GM23338 (cell line): ENCODE measurements at regions not wholly inside any gene's neighbourhood (a gene's known extent, or its start where the extent isn't known, plus 50 kb on each side); places are given as distances from the start of the nearest gene placed in this dataset.

Source experiments
- ATAC-seq: fragments of 200-7000 bp; cut with Tn5 transposase; 3 replicates; pipeline ENCODE4 v1.9.1; 2020
- DNase-seq: peaks from one replicate; pipeline ENCODE4 v3.0.0-alpha.2; 2015; ENCODE audit warnings: low spot score
- H2AFZ ChIP-seq: fragments of 200-600 bp; sonication (generic); 2 replicates; pipeline ENCODE4 v1.8.0; 2016; ENCODE audit warnings: antibody characterized with exemption, mild to moderate bottlenecking, moderate library complexity
- H3F3A ChIP-seq: fragments of 200-600 bp; sonication (generic); replicated peaks from 2 replicates; pipeline ENCODE4 v1.8.0; 2017; ENCODE audit warnings: antibody characterized with exemption, mixed run types, low read depth
- H3K27ac ChIP-seq: fragments of 200-600 bp; sonication (generic); 2 replicates; pipeline ENCODE4 v1.6.1; 2016; ENCODE audit warnings: low read depth
- H3K27me3 ChIP-seq: fragments of 200-600 bp; sonication (generic); 2 replicates; pipeline ENCODE4 v1.8.0; 2016; ENCODE audit warnings: mild to moderate bottlenecking, mixed run types, moderate library complexity; ENCODE audit not compliant: insufficient read depth
- H3K36me3 ChIP-seq: fragments of 200-600 bp; sonication (generic); 2 replicates; pipeline ENCODE4 v1.8.0; 2016; ENCODE audit warnings: mild to moderate bottlenecking; ENCODE audit not compliant: insufficient read depth
- H3K4me1 ChIP-seq: fragments of 200-600 bp; sonication (generic); 2 replicates; pipeline ENCODE4 v1.8.0; 2016; ENCODE audit warnings: mild to moderate bottlenecking, moderate library complexity; ENCODE audit not compliant: insufficient read depth
- H3K4me2 ChIP-seq: fragments of 200-600 bp; sonication (generic); 2 replicates; pipeline ENCODE4 v1.7.1; 2017; ENCODE audit warnings: mixed run types
- H3K4me3 ChIP-seq: fragments of 200-600 bp; sonication (generic); 2 replicates; pipeline ENCODE4 v1.6.1; 2016; ENCODE audit warnings: mixed run types
- H3K79me2 ChIP-seq: fragments of 200-600 bp; sonication (generic); replicated peaks from 2 replicates; pipeline ENCODE4 v1.8.0; 2017; ENCODE audit warnings: mild to moderate bottlenecking; ENCODE audit not compliant: insufficient read depth
- H3K9me2 ChIP-seq: fragments of 200-600 bp; sonication (generic); 2 replicates; pipeline ENCODE4 v1.8.0; 2017; ENCODE audit not compliant: insufficient read depth
- H4K20me1 ChIP-seq: fragments of 200-600 bp; sonication (generic); replicated peaks from 2 replicates; pipeline ENCODE4 v1.8.0; 2017; ENCODE audit warnings: mild to moderate bottlenecking; ENCODE audit not compliant: insufficient read depth
- H3K27ac Mint-ChIP-seq: 2 replicates; pipeline ENCODE4 v1.8.0; 2020; ENCODE audit warnings: inconsistent platforms, mild to moderate bottlenecking, moderate library complexity, mixed read lengths
- H3K27me3 Mint-ChIP-seq: 3 replicates; pipeline ENCODE4 v1.8.0; 2022; ENCODE audit warnings: low read depth, mild to moderate bottlenecking, moderate library complexity, mixed read lengths, inconsistent platforms; ENCODE audit not compliant: insufficient read depth, poor library complexity
- H3K36me3 Mint-ChIP-seq: 3 replicates; pipeline ENCODE4 v1.8.0; 2021; ENCODE audit warnings: low read depth, mild to moderate bottlenecking, inconsistent platforms, moderate library complexity, mixed read lengths
- H3K4me1 Mint-ChIP-seq: 3 replicates; pipeline ENCODE4 v1.8.0; 2020; ENCODE audit warnings: mild to moderate bottlenecking, inconsistent platforms, mixed read lengths
- H3K4me3 Mint-ChIP-seq: 3 replicates; pipeline ENCODE4 v1.8.0; 2021; ENCODE audit warnings: moderate library complexity, mild to moderate bottlenecking, inconsistent platforms, mixed read lengths
- H3K9me3 Mint-ChIP-seq: 3 replicates; pipeline ENCODE4 v1.8.0; 2020; ENCODE audit warnings: moderate library complexity, mild to moderate bottlenecking, inconsistent platforms, mixed read lengths
- CREB1 ChIP-seq: fragments of 250-450 bp; sonication (Bioruptor Pico); IDR thresholded peaks from 2 replicates; pipeline ENCODE4 v1.5.0; 2020; ENCODE audit warnings: low read depth, mild to moderate bottlenecking, moderate library complexity
- CTCF ChIP-seq, 2 experiments: fragments of 200-600 bp in 1 of 2; sonication (generic) in 1 of 2; conservative IDR thresholded peaks; 2 replicates each; pipeline versions ENCODE4 v1.5.1 to v1.6.1; 2016 to 2017; ENCODE audit warnings: antibody characterized with exemption in 2 of 2, low read depth in 2 of 2, mild to moderate bottlenecking in 2 of 2, moderate library complexity in 1 of 2
- ETS1 ChIP-seq: IDR thresholded peaks from 2 replicates; pipeline ENCODE4 v1.6.1; 2016; ENCODE audit warnings: antibody characterized with exemption
- EZH2phosphoT487 ChIP-seq: fragments of 200-600 bp; sonication (generic); IDR thresholded peaks from one replicate; pipeline ENCODE4 v1.8.1; 2018; ENCODE audit warnings: antibody characterized with exemption; ENCODE audit not compliant: unreplicated experiment
- JUNB ChIP-seq: IDR thresholded peaks from one replicate; pipeline ENCODE4 v1.6.1; 2016; ENCODE audit warnings: antibody characterized with exemption; ENCODE audit not compliant: unreplicated experiment
- NANOG ChIP-seq: IDR thresholded peaks from 2 replicates; pipeline ENCODE4 v1.6.1; 2016; ENCODE audit warnings: antibody characterized with exemption, borderline replicate concordance
- POLR2AphosphoS5 ChIP-seq: IDR thresholded peaks from 2 replicates; pipeline ENCODE4 v1.6.1; 2016; ENCODE audit warnings: antibody characterized with exemption, low read depth
- ZNF462 ChIP-seq: fragments of 250-450 bp; sonication (Bioruptor Pico); IDR thresholded peaks from 2 replicates; pipeline ENCODE4 v1.5.0; 2020; ENCODE audit warnings: mild to moderate bottlenecking, moderate library complexity

GRCh38 chr12:124147575-124147974 lies 147.3 kb upstream of the RFLNA start:
- no peak overlapping the region for H2AFZ ChIP-seq
- TF ChIP-seq CREB1 (CRISPR knock-in tag) (no peak), POLR2AphosphoS5 (no peak), JUNB (no peak), EZH2phosphoT487 (no peak), NANOG (no peak), ETS1 (no peak), ZNF462 (CRISPR knock-in tag) (no peak), CTCF (conservative IDR thresholded peaks at IDR 0.05; ENCODE audit: low read depth in 2 of 2) (no peak)
- peaks cover 55% of the 10 kb centered on the region for H3K4me1 Mint-ChIP-seq

More at GRCh38 chr12:124147575-124147974, 147.3 kb upstream of the RFLNA start:
- Histone ChIP-seq H3K4me3 (no peak overlapping the region), H3K27me3 (no peaks in the 10 kb centered on the region), H3K4me2 (peak overlapping the region; percentile 16), H3K36me3 (peaks cover 4% of the 10 kb centered on the region; the same call in 1 of the 2 replicates), H3K9me2 (peaks cover 10% of the 10 kb centered on the region; the same call in 1 of the 2 replicates), H3K27ac (peak overlapping the region; percentile 75), H3F3A (peaks cover 4% of the 10 kb centered on the region), H4K20me1 (no peaks in the 10 kb centered on the region), H3K79me2 (no peaks in the 10 kb centered on the region), H3K4me1 (peaks cover 40% of the 10 kb centered on the region)
- Mint-ChIP-seq H3K27me3 (peaks cover 25% of the 10 kb centered on the region), H3K4me3 (no peak overlapping the region), H3K9me3 (peaks cover 77% of the 10 kb centered on the region), H3K36me3 (peaks cover 77% of the 10 kb centered on the region), H3K27ac (no peak overlapping the region)
- ATAC-seq (peak; percentile 14; the same call in 1 of the 3 replicates), DNase-seq (peak; percentile 62)
